MM.1S (cell line): ENCODE measurements at regions not wholly inside any gene's neighbourhood (a gene's known extent, or its start where the extent isn't known, plus 50 kb on each side); places are given as distances from the start of the nearest gene placed in this dataset.

Experiments used
- EZH2 ChIP-seq: fragments of 300-600 bp; sonication (generic); optimal IDR thresholded peaks from 2 replicates; pipeline ENCODE3; 2017; ENCODE audit warnings: low read depth, mild to moderate bottlenecking, antibody characterized with exemption, low read length, mixed read lengths
- EZH2phosphoT487 ChIP-seq: fragments of 300-600 bp; sonication (generic); IDR thresholded peaks from 2 replicates; pipeline ENCODE4 v1.6.1; 2018; ENCODE audit warnings: antibody characterized with exemption, low read length
- TF ChIP-seq, protein P1 (sequence below): fragments of 300-600 bp; sonication (generic); IDR thresholded peaks from 2 replicates; pipeline ENCODE4 v1.5.1; 2016; ENCODE audit warnings: antibody characterized with exemption, low read length, mixed read lengths

- TF ChIP-seq, protein P1, sequence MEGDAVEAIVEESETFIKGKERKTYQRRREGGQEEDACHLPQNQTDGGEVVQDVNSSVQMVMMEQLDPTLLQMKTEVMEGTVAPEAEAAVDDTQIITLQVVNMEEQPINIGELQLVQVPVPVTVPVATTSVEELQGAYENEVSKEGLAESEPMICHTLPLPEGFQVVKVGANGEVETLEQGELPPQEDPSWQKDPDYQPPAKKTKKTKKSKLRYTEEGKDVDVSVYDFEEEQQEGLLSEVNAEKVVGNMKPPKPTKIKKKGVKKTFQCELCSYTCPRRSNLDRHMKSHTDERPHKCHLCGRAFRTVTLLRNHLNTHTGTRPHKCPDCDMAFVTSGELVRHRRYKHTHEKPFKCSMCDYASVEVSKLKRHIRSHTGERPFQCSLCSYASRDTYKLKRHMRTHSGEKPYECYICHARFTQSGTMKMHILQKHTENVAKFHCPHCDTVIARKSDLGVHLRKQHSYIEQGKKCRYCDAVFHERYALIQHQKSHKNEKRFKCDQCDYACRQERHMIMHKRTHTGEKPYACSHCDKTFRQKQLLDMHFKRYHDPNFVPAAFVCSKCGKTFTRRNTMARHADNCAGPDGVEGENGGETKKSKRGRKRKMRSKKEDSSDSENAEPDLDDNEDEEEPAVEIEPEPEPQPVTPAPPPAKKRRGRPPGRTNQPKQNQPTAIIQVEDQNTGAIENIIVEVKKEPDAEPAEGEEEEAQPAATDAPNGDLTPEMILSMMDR, result no peak
- no peak for TF ChIP-seq EZH2
- no peak for TF ChIP-seq EZH2phosphoT487
Observed at GRCh38 chr18:41034413-41034812, 920.6 kb upstream of the PIK3C3 start.
